Activated T-cell treated with anti-CD3 and anti-CD28 coated beads, Interleukin-2, amount 50 U/mL, for 72 hours (primary cell): ENCODE measurements at regions not wholly inside any gene's neighbourhood (a gene's known extent, or its start where the extent isn't known, plus 50 kb on each side); places are given as distances from the start of the nearest gene placed in this dataset.

Experiments
- ATAC-seq, 2 donors: fragments of 150-1000 bp; cut with Tn5 transposase; replicated peaks in 1 of 2; 2 replicates each; pipeline ENCODE4 v1.10.0; 2021; ENCODE audit warnings: moderate library complexity in 2 of 2, mild to moderate bottlenecking in 1 of 2
- DNase-seq, 2 donors: peaks; one replicate each; pipeline ENCODE4 v3.0.0; 2021 to 2022; ENCODE audit warnings: mixed read lengths in 1 of 2
- H3K27ac Mint-ChIP-seq: one replicate; pipeline ENCODE4 v1.8.0; 2022; ENCODE audit warnings: mild to moderate bottlenecking, moderate library complexity, mixed read lengths
- H3K27me3 Mint-ChIP-seq: one replicate; pipeline ENCODE4 v1.8.0; 2022; ENCODE audit warnings: low read depth, mixed read lengths
- H3K36me3 Mint-ChIP-seq, 2 donors: one replicate each; pipeline ENCODE4 v1.8.0; 2022; ENCODE audit warnings: mixed read lengths in 2 of 2, mild to moderate bottlenecking in 1 of 2; ENCODE audit not compliant: insufficient read depth in 2 of 2
- H3K4me1 Mint-ChIP-seq: one replicate; pipeline ENCODE4 v1.8.0; 2022; ENCODE audit warnings: low read depth, mixed read lengths
- H3K4me3 Mint-ChIP-seq, 2 donors: one replicate each; pipeline ENCODE4 v1.8.0; 2022; ENCODE audit warnings: mild to moderate bottlenecking in 2 of 2, mixed read lengths in 2 of 2, moderate library complexity in 2 of 2
- H3K9me3 Mint-ChIP-seq, 2 donors: one replicate each; pipeline ENCODE4 v1.8.0; 2022; ENCODE audit warnings: mixed read lengths in 2 of 2

DNA sequence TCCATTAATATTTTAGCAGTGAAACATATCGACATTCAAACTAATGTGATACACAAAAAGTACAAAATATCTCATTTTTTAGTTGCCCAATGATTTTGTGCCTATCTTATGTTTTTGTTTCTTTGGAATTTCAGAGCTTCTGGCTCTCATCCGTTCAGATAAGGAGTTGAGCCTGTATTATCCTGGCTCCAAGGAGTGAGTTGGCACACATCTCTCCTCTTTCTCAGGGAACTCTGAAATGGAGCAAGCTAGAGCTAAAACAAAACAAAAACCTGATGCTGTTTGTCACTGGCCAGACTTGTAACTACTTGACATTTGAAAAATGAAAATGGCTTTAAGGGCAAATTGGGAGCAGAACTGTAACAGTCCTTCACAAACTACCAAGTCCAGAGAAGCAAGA lies 131.3 kb upstream of the SLC28A3 start:
- Mint-ChIP-seq H3K4me3 (no peak overlapping the region), H3K36me3 (no peaks in the 10 kb centered on the region), H3K4me1 (no peaks in the 10 kb centered on the region), H3K27ac (no peak overlapping the region), H3K9me3 (peaks cover 0 to 3% of the 10 kb centered on the region in 2 donors), H3K27me3 (no peaks in the 10 kb centered on the region)
- ATAC-seq: no peak
- no peak for DNase-seq

DNA sequence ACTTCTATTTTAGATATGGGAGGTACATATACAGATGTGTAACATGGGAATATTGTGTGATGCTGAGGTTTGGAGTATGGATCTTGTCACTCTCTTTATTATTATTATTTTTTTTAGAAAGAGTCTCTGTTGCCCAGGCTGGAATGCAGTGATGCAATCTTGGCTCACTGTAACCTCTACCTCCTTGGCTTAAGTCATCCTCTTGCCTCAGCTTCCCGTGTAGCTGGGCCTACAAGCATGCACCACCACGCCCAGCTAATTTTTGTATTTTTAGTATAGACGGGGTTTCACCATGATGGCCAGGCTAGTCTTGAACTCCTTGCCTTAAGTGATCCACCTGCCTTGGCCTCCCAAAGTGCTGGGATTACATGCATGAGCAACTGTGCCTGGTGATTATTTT lies 138.4 kb upstream of the SLC28A3 start:
- no peak overlapping the region for H3K4me3 Mint-ChIP-seq
- H3K4me1 Mint-ChIP-seq: no peaks in the 10 kb centered on the region
- H3K9me3 Mint-ChIP-seq: no peaks in the 10 kb centered on the region
- no peak overlapping the region for H3K27ac Mint-ChIP-seq
- ATAC-seq: no peak
- H3K27me3 Mint-ChIP-seq: no peaks in the 10 kb centered on the region
- H3K36me3 Mint-ChIP-seq: no peaks in the 10 kb centered on the region
- no peak for DNase-seq

DNA sequence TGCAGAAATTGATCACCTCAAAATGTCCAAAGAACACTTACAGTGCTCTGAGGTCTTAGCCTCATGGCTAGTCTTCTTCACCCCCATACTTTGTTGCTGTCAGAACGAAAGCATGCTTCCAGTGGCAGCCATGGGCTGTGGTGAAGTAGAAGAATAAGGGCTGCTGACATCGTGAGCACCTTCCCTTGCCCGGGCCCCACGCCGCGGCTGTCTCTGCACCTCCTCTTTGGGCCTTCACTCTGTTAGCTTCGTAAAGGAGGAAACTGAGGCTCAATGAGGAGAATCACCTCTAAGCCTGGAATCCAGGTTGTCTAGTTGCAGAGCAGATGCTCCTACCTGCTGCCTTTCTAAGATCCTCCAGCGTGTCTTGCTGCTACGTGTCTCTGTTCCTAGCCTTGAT lies 139.5 kb upstream of the SLC28A3 start:
- Mint-ChIP-seq H3K4me3 (no peak overlapping the region), H3K4me1 (no peaks in the 10 kb centered on the region), H3K27ac (no peak overlapping the region), H3K27me3 (no peaks in the 10 kb centered on the region), H3K36me3 (no peaks in the 10 kb centered on the region), H3K9me3 (no peaks in the 10 kb centered on the region)
- ATAC-seq (no peak), DNase-seq (no peak)

DNA sequence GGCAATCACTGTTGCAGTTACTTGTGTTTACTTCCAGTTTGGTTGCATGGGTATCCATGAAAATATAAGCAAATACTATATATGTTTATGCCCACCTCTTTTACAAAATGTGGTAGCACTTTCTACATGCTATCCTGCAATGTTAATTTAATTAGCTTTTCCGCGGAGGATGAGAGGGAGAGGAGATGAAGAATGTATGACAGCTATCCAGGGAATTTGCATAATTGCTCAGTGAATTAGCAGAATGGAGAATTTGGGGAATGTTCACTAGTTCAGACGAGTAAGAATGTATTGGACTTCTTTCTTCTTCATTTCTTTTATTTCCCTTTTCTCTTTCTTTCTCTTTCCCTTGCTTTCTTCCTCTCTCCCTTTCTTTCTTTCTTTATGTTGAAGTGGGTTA lies 140.7 kb upstream of the SLC28A3 start:
- Mint-ChIP-seq H3K27ac (no peak overlapping the region), H3K36me3 (peaks cover 0 to 1% of the 10 kb centered on the region in 2 donors), H3K27me3 (no peaks in the 10 kb centered on the region), H3K9me3 (no peaks in the 10 kb centered on the region), H3K4me3 (no peak overlapping the region), H3K4me1 (no peaks in the 10 kb centered on the region)
- DNase-seq (no peak), ATAC-seq (no peak)

DNA sequence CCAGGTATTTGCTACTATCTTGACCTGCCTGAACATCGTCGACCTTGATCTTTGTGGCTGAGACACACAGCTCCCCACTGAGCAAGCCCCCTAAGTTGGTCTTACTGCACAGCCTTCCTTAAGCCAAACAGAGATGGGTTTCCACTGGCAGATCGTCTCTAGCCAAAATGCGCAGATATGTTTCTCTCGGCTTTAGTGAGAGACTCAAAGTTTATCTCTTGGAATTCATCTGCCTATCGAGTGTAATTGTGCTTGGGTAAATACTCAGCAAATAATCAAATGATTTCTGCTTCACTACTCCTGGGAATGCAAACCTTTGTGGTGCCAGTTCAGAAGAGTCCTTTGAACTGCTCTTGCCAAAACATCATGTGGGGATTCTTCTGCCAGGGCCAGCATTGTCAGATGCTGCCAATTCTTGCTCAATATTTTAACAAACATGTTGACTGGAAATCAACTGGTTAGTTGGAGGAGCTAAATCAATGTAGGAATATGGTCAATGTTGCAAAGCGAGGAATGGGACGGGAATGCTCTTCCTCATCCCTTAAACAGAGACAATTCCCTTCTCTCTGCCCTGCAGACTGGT lies 141.2 kb upstream of the SLC28A3 start:
- ATAC-seq (no peak), DNase-seq (no peak)
- Mint-ChIP-seq H3K36me3 (peaks cover 0 to 1% of the 10 kb centered on the region in 2 donors), H3K4me3 (no peak overlapping the region), H3K27me3 (no peaks in the 10 kb centered on the region), H3K4me1 (no peaks in the 10 kb centered on the region), H3K27ac (no peak overlapping the region), H3K9me3 (no peaks in the 10 kb centered on the region)

DNA sequence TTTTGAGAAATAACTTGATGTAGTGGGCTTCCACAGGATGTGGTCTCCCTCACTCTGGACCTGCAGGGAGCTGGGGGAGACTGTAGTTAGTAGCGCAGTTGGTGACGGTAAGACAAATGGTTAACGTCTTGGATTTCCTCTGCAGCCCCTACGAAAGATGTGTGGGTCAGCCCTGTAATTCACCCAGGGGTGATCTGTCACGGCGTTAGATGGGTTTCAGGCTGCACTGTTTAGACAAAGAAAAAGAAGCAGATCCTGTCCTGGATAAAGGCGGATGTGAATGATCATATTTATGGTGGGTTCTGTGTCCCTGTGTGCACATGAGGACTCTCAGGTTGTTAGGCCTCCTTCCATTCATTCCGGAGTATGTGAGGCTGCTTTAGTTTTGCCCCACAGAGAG lies 142.0 kb upstream of the SLC28A3 start:
- no peak overlapping the region for H3K27ac Mint-ChIP-seq
- no peaks in the 10 kb centered on the region for H3K4me1 Mint-ChIP-seq
- H3K36me3 Mint-ChIP-seq: peaks cover 0 to 1% of the 10 kb centered on the region in 2 donors
- no peaks in the 10 kb centered on the region for H3K9me3 Mint-ChIP-seq
- no peak overlapping the region for H3K4me3 Mint-ChIP-seq
- ATAC-seq: no peak
- DNase-seq: no peak
- no peaks in the 10 kb centered on the region for H3K27me3 Mint-ChIP-seq

DNA sequence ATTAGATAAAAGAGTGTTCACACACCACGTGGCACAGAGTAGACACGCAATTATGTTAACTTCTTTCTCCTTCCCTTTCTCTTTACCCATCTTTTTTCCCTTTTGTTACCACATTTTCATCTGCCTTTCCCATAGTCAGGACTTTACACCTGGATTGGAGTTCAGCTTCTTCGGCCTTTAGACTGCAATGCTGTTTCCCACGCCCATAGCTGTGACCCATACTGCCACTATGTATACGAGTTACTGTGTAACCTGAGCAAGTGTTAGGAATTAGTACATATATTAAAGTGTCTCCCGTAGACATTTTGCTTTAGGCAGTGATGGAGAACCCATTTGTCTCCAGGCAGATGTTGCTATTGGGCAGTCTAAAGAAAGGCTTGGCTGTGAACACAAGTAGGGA lies 143.6 kb upstream of the SLC28A3 start:
- Mint-ChIP-seq H3K27ac (no peak overlapping the region), H3K4me1 (no peaks in the 10 kb centered on the region), H3K4me3 (no peak overlapping the region)

DNA sequence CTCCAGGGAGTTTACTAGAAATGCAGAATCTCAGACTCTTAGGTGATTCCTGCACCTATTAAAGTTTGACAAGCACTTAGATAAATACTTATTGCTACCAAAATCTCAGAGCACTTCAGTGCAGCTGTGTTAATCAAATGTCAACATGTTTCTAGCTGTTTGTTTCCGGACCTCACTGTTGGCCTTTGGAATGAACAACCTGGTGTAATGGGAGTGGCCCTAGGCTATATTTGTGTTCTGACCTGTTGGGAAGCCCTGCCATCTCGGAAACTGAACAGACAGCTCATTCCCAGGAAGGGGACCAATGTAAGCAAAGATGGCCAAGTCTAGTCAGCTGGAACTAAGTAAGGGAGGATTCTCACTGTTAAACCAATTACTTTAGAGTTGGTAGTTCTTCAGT lies 145.0 kb upstream of the SLC28A3 start:
- DNase-seq (no peak), ATAC-seq (no peak)
- H3K4me3 Mint-ChIP-seq: no peak overlapping the region
- H3K9me3 Mint-ChIP-seq: peaks cover 0 to 4% of the 10 kb centered on the region in 2 donors
- H3K27ac Mint-ChIP-seq: no peak overlapping the region
- peaks cover 0 to 1% of the 10 kb centered on the region in 2 donors for H3K36me3 Mint-ChIP-seq
- H3K27me3 Mint-ChIP-seq: no peaks in the 10 kb centered on the region
- H3K4me1 Mint-ChIP-seq: no peaks in the 10 kb centered on the region

More for the DNA sequence above, 143.6 kb upstream of the SLC28A3 start:
- Mint-ChIP-seq H3K36me3 (peaks cover 0 to 1% of the 10 kb centered on the region in 2 donors), H3K9me3 (peaks cover 0 to 1% of the 10 kb centered on the region in 2 donors), H3K27me3 (no peaks in the 10 kb centered on the region)
- no peak for DNase-seq
- ATAC-seq: no peak

DNA sequence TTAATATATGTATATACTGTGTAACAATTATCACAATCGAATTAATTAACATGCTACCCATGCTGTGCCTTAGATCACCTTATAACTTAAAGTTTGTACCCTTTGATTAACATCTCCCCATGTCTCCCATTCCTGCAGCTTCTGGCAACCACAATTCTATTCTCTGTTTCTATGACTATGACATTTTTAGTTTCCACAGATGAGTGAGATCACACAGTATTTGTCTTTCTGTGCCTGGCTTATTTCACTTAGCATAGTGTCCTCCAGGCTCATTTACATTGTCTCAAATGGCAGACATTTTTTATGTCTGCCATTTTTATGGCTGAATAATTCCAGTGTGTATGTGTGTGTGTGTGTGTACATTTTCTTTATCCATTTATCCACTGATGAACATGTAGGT lies 146.1 kb upstream of the SLC28A3 start:
- Mint-ChIP-seq H3K4me3 (no peak overlapping the region), H3K9me3 (peaks cover 0 to 4% of the 10 kb centered on the region in 2 donors), H3K4me1 (no peaks in the 10 kb centered on the region), H3K27me3 (no peaks in the 10 kb centered on the region), H3K36me3 (peaks cover 0 to 1% of the 10 kb centered on the region in 2 donors), H3K27ac (no peak overlapping the region)
- DNase-seq: no peak
- no peak for ATAC-seq

DNA sequence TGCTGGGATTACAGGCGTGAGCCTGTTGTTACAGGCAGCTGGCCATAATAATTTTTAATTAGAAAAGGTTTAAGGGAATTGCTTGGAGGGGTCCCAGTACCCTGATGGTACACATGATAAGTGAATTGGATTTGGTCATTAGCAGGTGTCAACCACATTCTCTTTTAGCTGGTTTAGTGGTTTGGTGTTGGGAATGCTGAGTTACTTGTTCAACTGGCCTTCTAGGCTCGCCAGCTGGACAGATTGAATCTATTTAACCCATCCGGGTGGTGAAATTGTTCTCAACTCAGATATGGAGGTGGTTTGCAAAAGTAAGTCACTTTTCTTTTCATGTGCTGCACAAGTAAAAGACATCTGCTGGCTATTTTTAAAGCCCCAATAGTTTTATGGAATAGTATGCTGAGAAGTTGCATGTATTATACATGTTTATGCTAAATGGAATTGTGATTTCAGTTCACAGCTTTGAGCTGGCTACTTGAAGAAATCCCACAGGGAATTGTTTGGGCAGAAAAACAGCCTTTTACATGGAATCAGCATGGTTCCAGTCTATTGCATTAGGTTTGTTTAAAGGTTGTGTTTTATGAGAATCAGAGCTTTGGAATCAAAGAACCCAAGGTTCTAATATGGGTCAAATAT lies 149.8 kb upstream of the SLC28A3 start:
- DNase-seq (no peak), ATAC-seq (no peak)
- H3K36me3 Mint-ChIP-seq: peaks cover 0 to 1% of the 10 kb centered on the region in 2 donors
- H3K27me3 Mint-ChIP-seq: no peaks in the 10 kb centered on the region
- H3K27ac Mint-ChIP-seq: no peak overlapping the region
- peaks cover 0 to 4% of the 10 kb centered on the region in 2 donors for H3K9me3 Mint-ChIP-seq
- no peak overlapping the region for H3K4me3 Mint-ChIP-seq
- H3K4me1 Mint-ChIP-seq: no peaks in the 10 kb centered on the region

DNA sequence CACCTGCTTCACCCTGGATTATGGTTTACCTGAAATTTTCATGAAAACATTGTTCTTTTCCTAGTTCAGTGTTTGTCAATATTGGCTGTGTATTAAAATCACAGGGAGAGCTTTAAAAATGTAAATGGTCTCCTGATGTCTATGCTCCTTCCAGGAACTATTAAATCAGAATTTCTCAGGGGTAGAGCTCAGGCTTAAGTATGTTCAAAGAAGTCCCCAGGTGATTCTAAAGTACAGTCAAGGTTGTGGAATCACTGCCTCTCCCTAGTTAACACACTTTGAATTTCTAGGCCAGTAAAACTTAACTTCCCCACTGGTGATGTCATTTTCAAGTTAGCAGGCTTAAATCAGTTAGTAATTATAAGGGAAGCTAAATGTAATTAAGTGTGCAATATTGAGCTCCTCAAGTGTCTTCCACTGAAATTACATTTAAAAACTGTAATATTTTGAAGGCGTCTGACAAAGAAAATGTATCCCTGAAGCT lies 150.3 kb upstream of the SLC28A3 start:
- Mint-ChIP-seq H3K27ac (no peak overlapping the region), H3K36me3 (peaks cover 0 to 1% of the 10 kb centered on the region in 2 donors), H3K9me3 (peaks cover 0 to 4% of the 10 kb centered on the region in 2 donors), H3K4me1 (no peaks in the 10 kb centered on the region), H3K27me3 (no peaks in the 10 kb centered on the region), H3K4me3 (no peak overlapping the region)
- ATAC-seq (no peak), DNase-seq (no peak)

DNA sequence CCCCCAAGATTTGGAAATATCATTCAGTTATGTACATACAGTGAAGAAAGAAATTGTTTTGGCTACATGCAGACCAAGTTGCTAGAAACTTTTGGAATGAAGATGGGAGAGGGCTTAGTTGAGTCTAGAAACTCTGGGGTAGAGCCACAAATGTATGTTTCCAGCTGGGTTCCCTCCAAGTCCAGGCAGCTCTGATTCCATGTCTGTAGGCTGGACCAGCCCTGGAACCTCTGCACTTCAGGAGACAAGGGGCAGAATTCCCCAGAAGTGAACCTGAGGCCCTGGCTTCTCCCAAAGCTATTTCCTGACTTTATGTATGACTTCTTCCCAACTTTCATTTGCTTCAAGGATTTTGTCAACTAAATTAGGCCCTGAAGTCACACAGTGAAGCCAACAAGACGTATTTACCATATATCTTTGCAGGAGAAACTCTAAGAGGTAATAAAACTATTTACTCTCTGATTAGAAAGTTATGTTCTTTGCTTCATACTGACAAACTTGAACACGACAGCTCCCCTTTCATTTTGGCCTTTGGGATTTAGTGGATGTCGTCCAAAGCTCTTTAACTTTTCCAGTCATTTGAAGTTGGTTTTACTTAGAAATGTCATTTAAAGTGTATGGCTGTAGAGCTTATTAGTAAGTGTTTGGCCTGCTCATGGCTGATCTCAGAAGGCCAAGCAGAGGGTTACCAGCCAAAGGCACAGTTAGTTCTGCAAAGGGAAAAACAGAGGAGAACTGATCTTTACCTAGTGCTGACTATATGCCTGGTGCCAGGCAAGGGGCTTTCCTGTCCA lies 152.0 kb upstream of the SLC28A3 start:
- ATAC-seq: no peak
- Mint-ChIP-seq H3K27me3 (no peaks in the 10 kb centered on the region), H3K4me3 (no peak overlapping the region), H3K9me3 (peaks cover 0 to 4% of the 10 kb centered on the region in 2 donors), H3K4me1 (no peaks in the 10 kb centered on the region), H3K27ac (no peak overlapping the region), H3K36me3 (no peaks in the 10 kb centered on the region)
- DNase-seq: no peak

DNA sequence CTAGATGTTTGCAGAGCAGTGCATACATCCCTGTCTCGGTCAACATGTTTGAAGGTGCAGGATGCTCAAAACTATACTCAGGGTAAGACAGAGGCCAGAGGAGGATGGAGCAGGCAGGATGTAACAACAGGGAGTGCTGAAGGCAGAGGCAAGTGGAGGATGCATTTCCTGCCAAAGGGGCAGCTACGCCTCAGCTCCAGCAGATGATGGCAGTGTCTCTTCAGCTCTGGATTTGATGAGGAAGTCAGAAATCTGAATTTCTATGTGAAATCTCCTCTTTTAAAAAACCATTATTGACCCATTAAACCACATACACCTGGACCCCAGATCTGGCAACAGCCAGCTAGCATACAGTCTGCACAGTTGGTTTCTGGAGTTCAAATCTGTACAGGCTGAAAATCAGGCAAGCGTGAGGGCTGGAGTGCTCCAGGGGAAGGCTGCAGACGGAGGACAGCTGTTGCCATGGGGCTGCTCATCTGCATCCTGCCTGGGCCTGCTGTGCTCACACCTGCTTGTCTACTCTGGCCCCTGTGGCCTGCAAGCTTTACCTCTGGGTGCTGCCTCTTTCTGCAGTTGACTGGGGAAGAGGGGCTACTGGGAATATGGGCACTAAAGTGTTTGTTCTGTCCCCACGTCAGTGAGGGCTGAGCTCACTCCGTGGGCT lies 152.9 kb upstream of the SLC28A3 start:
- Mint-ChIP-seq H3K9me3 (peaks cover 0 to 4% of the 10 kb centered on the region in 2 donors), H3K36me3 (no peaks in the 10 kb centered on the region), H3K27ac (no peak overlapping the region), H3K27me3 (peaks cover 3% of the 10 kb centered on the region), H3K4me3 (no peak overlapping the region), H3K4me1 (no peaks in the 10 kb centered on the region)
- DNase-seq (no peak), ATAC-seq (no peak)
